ENCODE measurements at regions not wholly inside any gene's neighbourhood (a gene's known extent, or its start where the extent isn't known, plus 50 kb on each side); places are given as distances from the start of the nearest gene placed in this dataset.

- no peaks in the 10 kb centered on the region for H3K4me1 ChIP-seq (ENCODE audit: control insufficient read depth in 3 of 3, insufficient read depth in 3 of 3, low read length in 3 of 3)
- H3K4me3 ChIP-seq (ENCODE audit: low read length in 3 of 3): no peak overlapping the region
- peaks cover 0 to 3% (median 0%) of the 10 kb centered on the region in 3 donors for H3K9me3 ChIP-seq (ENCODE audit: control insufficient read depth in 3 of 3, low read length in 3 of 3)
- no peak overlapping the region for H3K27ac ChIP-seq (ENCODE audit: low read depth, low read length)
- no peaks in the 10 kb centered on the region for H3K36me3 ChIP-seq (ENCODE audit: control insufficient read depth in 3 of 3, insufficient read depth in 3 of 3, low read length in 3 of 3)
- H3K27me3 ChIP-seq (ENCODE audit: control insufficient read depth in 3 of 3, insufficient read depth in 3 of 3, low read length in 3 of 3): peaks cover 0 to 2% (median 0%) of the 10 kb centered on the region in 3 donors
- H3K9ac ChIP-seq (ENCODE audit: low read depth in 1 of 3, low read length in 3 of 3): no peak overlapping the region
Measured at GRCh38 chr9:109590966-109591365, 92.9 kb upstream of the PTPN3 start.

DNA sequence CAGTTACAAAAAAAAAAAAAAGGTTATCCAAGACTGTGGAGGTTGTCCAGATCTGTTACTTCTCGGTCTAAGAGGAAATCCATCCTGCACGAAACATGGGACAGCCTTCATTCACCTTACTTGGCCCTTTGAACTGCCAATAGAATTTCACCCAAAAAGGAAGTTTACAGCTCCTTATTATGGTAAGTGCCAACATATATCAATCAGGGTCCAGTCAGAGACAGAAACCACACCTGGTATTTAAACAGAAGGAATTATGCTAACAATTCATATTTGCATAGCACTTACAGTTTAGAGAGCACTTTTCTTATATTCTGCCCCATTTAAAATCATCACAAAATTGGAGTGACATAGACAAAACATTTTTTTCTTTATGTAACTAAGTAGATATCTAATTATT is 93.6 kb upstream of the PTPN3 start:
- Histone ChIP-seq H3K4me1 (ENCODE audit: control insufficient read depth in 3 of 3, insufficient read depth in 3 of 3, low read length in 3 of 3) (no peaks in the 10 kb centered on the region), H3K9ac (ENCODE audit: low read depth in 1 of 3, low read length in 3 of 3) (no peak overlapping the region), H3K9me3 (ENCODE audit: control insufficient read depth in 3 of 3, low read length in 3 of 3) (peaks cover 0 to 3% (median 0%) of the 10 kb centered on the region in 3 donors), H3K27ac (ENCODE audit: low read depth, low read length) (no peak overlapping the region), H3K4me3 (ENCODE audit: low read length in 3 of 3) (no peak overlapping the region), H3K27me3 (ENCODE audit: control insufficient read depth in 3 of 3, insufficient read depth in 3 of 3, low read length in 3 of 3) (no peaks in the 10 kb centered on the region), H3K36me3 (ENCODE audit: control insufficient read depth in 3 of 3, insufficient read depth in 3 of 3, low read length in 3 of 3) (no peaks in the 10 kb centered on the region)

GRCh38 chr9:109593612-109594011 is 95.5 kb upstream of the PTPN3 start:
- Histone ChIP-seq H3K4me1 (ENCODE audit: control insufficient read depth in 3 of 3, insufficient read depth in 3 of 3, low read length in 3 of 3) (no peaks in the 10 kb centered on the region), H3K27me3 (ENCODE audit: control insufficient read depth in 3 of 3, insufficient read depth in 3 of 3, low read length in 3 of 3) (no peaks in the 10 kb centered on the region), H3K4me3 (ENCODE audit: low read length in 3 of 3) (no peak overlapping the region), H3K36me3 (ENCODE audit: control insufficient read depth in 3 of 3, insufficient read depth in 3 of 3, low read length in 3 of 3) (no peaks in the 10 kb centered on the region), H3K9ac (ENCODE audit: low read depth in 1 of 3, low read length in 3 of 3) (no peak overlapping the region), H3K9me3 (ENCODE audit: control insufficient read depth in 3 of 3, low read length in 3 of 3) (peaks cover 0 to 3% (median 0%) of the 10 kb centered on the region in 3 donors), H3K27ac (ENCODE audit: low read depth, low read length) (no peak overlapping the region)

DNA sequence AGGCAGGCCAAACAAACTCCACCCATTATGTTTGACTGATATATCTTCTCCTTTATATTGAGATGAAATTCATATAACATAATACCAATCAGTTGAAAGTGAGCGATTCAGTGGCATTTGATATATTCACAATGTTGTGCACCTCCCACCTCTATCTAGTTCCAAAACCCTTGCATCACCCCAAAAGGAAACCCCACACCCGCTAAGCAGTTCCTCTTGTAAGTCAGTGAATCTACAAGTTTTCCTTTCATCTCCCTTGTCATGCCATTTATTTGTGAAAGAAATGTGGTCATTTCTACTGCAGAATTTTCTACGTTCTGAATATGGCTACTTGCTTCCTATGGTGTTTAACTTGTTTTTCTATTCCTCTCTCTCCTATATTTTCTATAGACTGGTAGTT is 99.4 kb upstream of the PTPN3 start:
- H3K9me3 ChIP-seq (ENCODE audit: control insufficient read depth in 3 of 3, low read length in 3 of 3): peaks cover 0 to 2% (median 0%) of the 10 kb centered on the region in 3 donors
- no peaks in the 10 kb centered on the region for H3K4me1 ChIP-seq (ENCODE audit: control insufficient read depth in 3 of 3, insufficient read depth in 3 of 3, low read length in 3 of 3)
- H3K36me3 ChIP-seq (ENCODE audit: control insufficient read depth in 3 of 3, insufficient read depth in 3 of 3, low read length in 3 of 3): no peaks in the 10 kb centered on the region
- no peaks in the 10 kb centered on the region for H3K27me3 ChIP-seq (ENCODE audit: control insufficient read depth in 3 of 3, insufficient read depth in 3 of 3, low read length in 3 of 3)
- no peak overlapping the region for H3K27ac ChIP-seq (ENCODE audit: low read depth, low read length)
- H3K9ac ChIP-seq (ENCODE audit: low read depth in 1 of 3, low read length in 3 of 3): no peak overlapping the region
- no peak overlapping the region for H3K4me3 ChIP-seq (ENCODE audit: low read length in 3 of 3)

- Histone ChIP-seq H3K9me3 (ENCODE audit: control insufficient read depth in 3 of 3, low read length in 3 of 3) (peaks cover 0 to 2% (median 0%) of the 10 kb centered on the region in 3 donors), H3K4me1 (ENCODE audit: control insufficient read depth in 3 of 3, insufficient read depth in 3 of 3, low read length in 3 of 3) (no peaks in the 10 kb centered on the region), H3K27me3 (ENCODE audit: control insufficient read depth in 3 of 3, insufficient read depth in 3 of 3, low read length in 3 of 3) (peaks cover 0 to 3% (median 0%) of the 10 kb centered on the region in 3 donors), H3K4me3 (ENCODE audit: low read length in 3 of 3) (no peak overlapping the region), H3K9ac (ENCODE audit: low read depth in 1 of 3, low read length in 3 of 3) (no peak overlapping the region), H3K36me3 (ENCODE audit: control insufficient read depth in 3 of 3, insufficient read depth in 3 of 3, low read length in 3 of 3) (no peaks in the 10 kb centered on the region), H3K27ac (ENCODE audit: low read depth, low read length) (no peak overlapping the region)
Measured at GRCh38 chr9:109599131-109599530, 101.0 kb upstream of the PTPN3 start.

DNA sequence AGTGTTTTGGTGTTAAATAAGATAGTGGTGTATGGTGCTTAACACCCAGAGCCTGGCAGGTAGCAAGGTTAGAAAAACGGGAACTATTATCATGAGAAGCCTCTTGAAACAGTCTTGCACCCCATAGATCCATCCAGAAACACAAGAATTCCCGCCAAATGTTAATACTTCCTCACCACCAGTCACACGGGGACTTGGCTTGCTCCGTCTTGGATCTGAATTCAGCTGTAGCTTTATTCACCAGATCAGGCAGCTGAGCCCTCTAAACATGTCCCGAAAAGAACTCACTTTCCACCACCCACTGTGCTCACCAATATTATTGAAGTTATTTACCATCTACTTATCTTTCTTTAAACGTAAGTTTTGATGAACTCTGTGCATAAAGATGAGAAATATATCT is 101.6 kb upstream of the PTPN3 start:
- Histone ChIP-seq H3K4me1 (ENCODE audit: control insufficient read depth in 3 of 3, insufficient read depth in 3 of 3, low read length in 3 of 3) (no peaks in the 10 kb centered on the region), H3K9me3 (ENCODE audit: control insufficient read depth in 3 of 3, low read length in 3 of 3) (peaks cover 0 to 2% (median 0%) of the 10 kb centered on the region in 3 donors), H3K4me3 (ENCODE audit: low read length in 3 of 3) (no peak overlapping the region), H3K27me3 (ENCODE audit: control insufficient read depth in 3 of 3, insufficient read depth in 3 of 3, low read length in 3 of 3) (peaks cover 0 to 3% (median 0%) of the 10 kb centered on the region in 3 donors), H3K9ac (ENCODE audit: low read depth in 1 of 3, low read length in 3 of 3) (no peak overlapping the region), H3K27ac (ENCODE audit: low read depth, low read length) (no peak overlapping the region), H3K36me3 (ENCODE audit: control insufficient read depth in 3 of 3, insufficient read depth in 3 of 3, low read length in 3 of 3) (no peaks in the 10 kb centered on the region)

DNA sequence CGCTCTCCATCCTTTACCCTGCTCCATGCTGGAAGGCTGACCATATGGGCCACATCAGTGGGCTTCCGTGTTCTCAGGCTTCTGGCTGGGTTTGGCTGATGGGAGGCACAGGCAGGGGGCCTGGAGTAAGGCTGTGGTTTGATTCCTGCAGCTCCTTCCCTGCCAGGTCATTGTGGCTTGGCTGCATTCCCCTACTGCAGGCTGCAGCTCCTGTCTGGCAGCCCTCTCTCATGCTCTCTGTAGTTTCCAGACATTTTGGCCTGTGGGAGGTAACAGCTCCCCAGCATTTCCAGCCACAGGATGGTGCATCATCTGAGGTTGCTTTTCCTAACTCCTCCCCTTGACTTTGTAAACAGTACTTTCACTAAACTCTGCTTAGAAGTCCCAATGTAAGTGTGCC is 102.0 kb upstream of the PTPN3 start:
- Histone ChIP-seq H3K36me3 (ENCODE audit: control insufficient read depth in 3 of 3, insufficient read depth in 3 of 3, low read length in 3 of 3) (no peaks in the 10 kb centered on the region), H3K9ac (ENCODE audit: low read depth in 1 of 3, low read length in 3 of 3) (no peak overlapping the region), H3K27ac (ENCODE audit: low read depth, low read length) (no peak overlapping the region), H3K9me3 (ENCODE audit: control insufficient read depth in 3 of 3, low read length in 3 of 3) (peaks cover 0 to 2% (median 0%) of the 10 kb centered on the region in 3 donors), H3K27me3 (ENCODE audit: control insufficient read depth in 3 of 3, insufficient read depth in 3 of 3, low read length in 3 of 3) (peaks cover 0 to 3% (median 0%) of the 10 kb centered on the region in 3 donors), H3K4me1 (ENCODE audit: control insufficient read depth in 3 of 3, insufficient read depth in 3 of 3, low read length in 3 of 3) (no peaks in the 10 kb centered on the region), H3K4me3 (ENCODE audit: low read length in 3 of 3) (no peak overlapping the region)

GRCh38 chr9:109601181-109601580 is 103.1 kb upstream of the PTPN3 start:
- Histone ChIP-seq H3K4me3 (ENCODE audit: low read length in 3 of 3) (no peak overlapping the region), H3K36me3 (ENCODE audit: control insufficient read depth in 3 of 3, insufficient read depth in 3 of 3, low read length in 3 of 3) (no peaks in the 10 kb centered on the region), H3K9me3 (ENCODE audit: control insufficient read depth in 3 of 3, low read length in 3 of 3) (peaks cover 0 to 2% (median 0%) of the 10 kb centered on the region in 3 donors), H3K4me1 (ENCODE audit: control insufficient read depth in 3 of 3, insufficient read depth in 3 of 3, low read length in 3 of 3) (no peaks in the 10 kb centered on the region), H3K27me3 (ENCODE audit: control insufficient read depth in 3 of 3, insufficient read depth in 3 of 3, low read length in 3 of 3) (peaks cover 0 to 3% (median 0%) of the 10 kb centered on the region in 3 donors), H3K27ac (ENCODE audit: low read depth, low read length) (no peak overlapping the region), H3K9ac (ENCODE audit: low read depth in 1 of 3, low read length in 3 of 3) (no peak overlapping the region)

GRCh38 chr9:109602987-109603386 is 104.9 kb upstream of the PTPN3 start:
- H3K27me3 ChIP-seq (ENCODE audit: control insufficient read depth in 3 of 3, insufficient read depth in 3 of 3, low read length in 3 of 3): peaks cover 0 to 3% (median 0%) of the 10 kb centered on the region in 3 donors
- no peaks in the 10 kb centered on the region for H3K36me3 ChIP-seq (ENCODE audit: control insufficient read depth in 3 of 3, insufficient read depth in 3 of 3, low read length in 3 of 3)
- no peak overlapping the region for H3K27ac ChIP-seq (ENCODE audit: low read depth, low read length)
- no peak overlapping the region for H3K4me3 ChIP-seq (ENCODE audit: low read length in 3 of 3)
- no peaks in the 10 kb centered on the region for H3K4me1 ChIP-seq (ENCODE audit: control insufficient read depth in 3 of 3, insufficient read depth in 3 of 3, low read length in 3 of 3)
- peaks cover 0 to 2% (median 0%) of the 10 kb centered on the region in 3 donors for H3K9me3 ChIP-seq (ENCODE audit: control insufficient read depth in 3 of 3, low read length in 3 of 3)
- H3K9ac ChIP-seq (ENCODE audit: low read depth in 1 of 3, low read length in 3 of 3): no peak overlapping the region

GRCh38 chr9:109604131-109604530 is 106.0 kb upstream of the PTPN3 start:
- H3K9me3 ChIP-seq (ENCODE audit: control insufficient read depth in 3 of 3, low read length in 3 of 3): peaks cover 0 to 2% (median 0%) of the 10 kb centered on the region in 3 donors
- H3K27me3 ChIP-seq (ENCODE audit: control insufficient read depth in 3 of 3, insufficient read depth in 3 of 3, low read length in 3 of 3): peaks cover 0 to 3% (median 0%) of the 10 kb centered on the region in 3 donors
- H3K4me3 ChIP-seq (ENCODE audit: low read length in 3 of 3): no peak overlapping the region
- no peak overlapping the region for H3K9ac ChIP-seq (ENCODE audit: low read depth in 1 of 3, low read length in 3 of 3)
- H3K27ac ChIP-seq (ENCODE audit: low read depth, low read length): no peak overlapping the region
- H3K4me1 ChIP-seq (ENCODE audit: control insufficient read depth in 3 of 3, insufficient read depth in 3 of 3, low read length in 3 of 3): no peaks in the 10 kb centered on the region
- H3K36me3 ChIP-seq (ENCODE audit: control insufficient read depth in 3 of 3, insufficient read depth in 3 of 3, low read length in 3 of 3): no peaks in the 10 kb centered on the region
